Right atrium auricular region (tissue), 2 donors: ENCODE measurements at regions not wholly inside any gene's neighbourhood (a gene's known extent, or its start where the extent isn't known, plus 50 kb on each side); places are given as distances from the start of the nearest gene placed in this dataset.
"Not testable (repeated sequence)": the region's sequence is repeated elsewhere in the genome, so short reads cannot be mapped to it uniquely, and the experiment has no call there.

Experiments
- DNase-seq: peaks from one replicate; pipeline ENCODE4 v3.0.0-alpha.2; 2019; ENCODE audit warnings: low spot score
- H3K27ac ChIP-seq, 2 donors: fragments of 200-600 bp; sonication (generic); 1 replicate in 1 of 2; 2 replicates in 1 of 2; pipeline ENCODE4 v1.5.1; 2016 to 2019
- H3K27me3 ChIP-seq, 2 donors: fragments of 200-600 bp; sonication (generic); one replicate each; pipeline versions ENCODE4 v1.5.1 to v1.6.0; 2017 to 2019
- H3K36me3 ChIP-seq: fragments of 200-600 bp; sonication (generic); one replicate; pipeline ENCODE4 v1.5.1; 2016
- H3K4me1 ChIP-seq, 2 donors: fragments of 200-600 bp; sonication (generic); one replicate each; pipeline versions ENCODE4 v1.5.1 to v1.6.0; 2017 to 2019
- H3K4me3 ChIP-seq, 2 donors: fragments of 200-600 bp; sonication (generic); 1 replicate in 1 of 2; 2 replicates in 1 of 2; pipeline ENCODE4 v1.5.1; 2017 to 2019; ENCODE audit warnings: mild to moderate bottlenecking in 1 of 2, moderate library complexity in 1 of 2
- H3K9me3 ChIP-seq, 2 donors: fragments of 200-600 bp; sonication (generic); one replicate each; pipeline ENCODE4 v1.5.1; 2019
- TF ChIP-seq, protein P1 (sequence below), 2 donors: fragments of 200-600 bp; sonication (generic); IDR thresholded peaks; one replicate each; pipeline ENCODE4 v1.5.1; 2019; ENCODE audit warnings: antibody characterized with exemption in 2 of 2

- DNase-seq: no peak
- TF ChIP-seq, protein P1, sequence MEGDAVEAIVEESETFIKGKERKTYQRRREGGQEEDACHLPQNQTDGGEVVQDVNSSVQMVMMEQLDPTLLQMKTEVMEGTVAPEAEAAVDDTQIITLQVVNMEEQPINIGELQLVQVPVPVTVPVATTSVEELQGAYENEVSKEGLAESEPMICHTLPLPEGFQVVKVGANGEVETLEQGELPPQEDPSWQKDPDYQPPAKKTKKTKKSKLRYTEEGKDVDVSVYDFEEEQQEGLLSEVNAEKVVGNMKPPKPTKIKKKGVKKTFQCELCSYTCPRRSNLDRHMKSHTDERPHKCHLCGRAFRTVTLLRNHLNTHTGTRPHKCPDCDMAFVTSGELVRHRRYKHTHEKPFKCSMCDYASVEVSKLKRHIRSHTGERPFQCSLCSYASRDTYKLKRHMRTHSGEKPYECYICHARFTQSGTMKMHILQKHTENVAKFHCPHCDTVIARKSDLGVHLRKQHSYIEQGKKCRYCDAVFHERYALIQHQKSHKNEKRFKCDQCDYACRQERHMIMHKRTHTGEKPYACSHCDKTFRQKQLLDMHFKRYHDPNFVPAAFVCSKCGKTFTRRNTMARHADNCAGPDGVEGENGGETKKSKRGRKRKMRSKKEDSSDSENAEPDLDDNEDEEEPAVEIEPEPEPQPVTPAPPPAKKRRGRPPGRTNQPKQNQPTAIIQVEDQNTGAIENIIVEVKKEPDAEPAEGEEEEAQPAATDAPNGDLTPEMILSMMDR (IDR thresholded peaks at IDR 0.05): no peak
- Histone ChIP-seq H3K27ac (no peak overlapping the region), H3K4me3 (no peak overlapping the region), H3K27me3 (no peaks in the 10 kb centered on the region), H3K36me3 (no peaks in the 10 kb centered on the region), H3K9me3 (no peaks in the 10 kb centered on the region), H3K4me1 (no peaks in the 10 kb centered on the region)
Observed at GRCh38 chr5:92147266-92147665, 764.1 kb upstream of the ARRDC3 start.

GRCh38 chr5:92145852-92146251 lies 762.7 kb upstream of the ARRDC3 start:
- TF ChIP-seq, protein P1 (IDR thresholded peaks at IDR 0.05): no peak
- H3K36me3 ChIP-seq: no peaks in the 10 kb centered on the region
- H3K9me3 ChIP-seq: no peaks in the 10 kb centered on the region
- no peak for DNase-seq
- H3K27me3 ChIP-seq: no peaks in the 10 kb centered on the region
- H3K4me3 ChIP-seq: no peak overlapping the region
- no peak overlapping the region for H3K27ac ChIP-seq
- H3K4me1 ChIP-seq: no peaks in the 10 kb centered on the region

GRCh38 chr5:92144824-92145223 lies 761.7 kb upstream of the ARRDC3 start:
- DNase-seq: no peak
- Histone ChIP-seq H3K9me3 (no peaks in the 10 kb centered on the region), H3K4me3 (no peak overlapping the region), H3K36me3 (no peaks in the 10 kb centered on the region), H3K27me3 (no peaks in the 10 kb centered on the region), H3K4me1 (no peaks in the 10 kb centered on the region), H3K27ac (no peak overlapping the region)
- TF ChIP-seq, protein P1 (IDR thresholded peaks at IDR 0.05): no peak

DNA sequence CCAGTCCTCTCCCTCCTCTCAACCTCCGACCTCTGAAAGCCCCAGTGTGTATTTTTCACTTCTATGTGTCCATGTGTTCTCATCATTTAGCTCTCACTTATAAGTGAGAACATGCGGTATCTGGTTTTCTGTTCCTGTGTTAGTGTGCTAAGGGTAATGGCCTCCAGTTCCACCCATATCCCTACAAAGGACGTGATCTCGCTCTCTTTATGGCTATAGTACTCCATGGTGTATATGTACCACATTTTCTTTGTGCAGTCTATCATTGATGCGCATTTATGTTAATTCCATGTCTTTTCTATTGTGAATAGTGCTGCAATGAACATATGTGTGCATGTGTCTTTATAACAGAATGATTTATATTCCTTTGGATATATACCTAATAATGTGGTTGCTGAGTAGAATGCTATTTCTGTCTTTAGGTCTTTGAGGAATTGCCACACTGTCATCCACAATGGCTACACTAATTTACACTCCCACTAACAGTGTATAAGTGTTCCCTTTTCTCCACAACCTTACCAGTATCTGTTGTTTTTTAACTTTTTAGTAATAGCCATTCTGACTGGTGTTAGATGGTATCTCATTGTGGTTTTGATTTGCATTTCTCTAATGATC lies 749.3 kb upstream of the ARRDC3 start:
- not testable (repeated sequence) for H3K4me1 ChIP-seq, H3K27ac ChIP-seq, DNase-seq, H3K27me3 ChIP-seq, H3K4me3 ChIP-seq, H3K36me3 ChIP-seq, H3K9me3 ChIP-seq

DNA sequence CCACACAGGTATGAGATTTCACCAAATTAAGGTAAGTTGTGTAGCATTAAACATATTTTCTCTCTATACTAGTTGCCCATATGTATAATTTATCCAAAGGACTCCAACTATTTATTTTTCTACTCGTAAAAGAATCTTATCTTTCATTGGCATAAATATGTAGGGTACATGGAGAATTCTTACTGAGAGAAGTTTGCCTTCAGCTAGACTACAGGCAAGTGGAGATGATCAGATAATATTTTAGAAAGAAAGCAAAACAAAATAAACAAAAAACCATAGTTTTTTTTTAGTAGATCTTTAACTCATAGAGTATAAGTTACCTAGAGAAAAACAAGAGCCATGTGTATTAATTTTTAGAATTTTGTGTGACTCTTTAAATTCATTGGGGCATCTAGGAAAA lies 743.1 kb upstream of the ARRDC3 start:
- Histone ChIP-seq H3K9me3 (no peaks in the 10 kb centered on the region), H3K4me1 (no peaks in the 10 kb centered on the region), H3K36me3 (no peaks in the 10 kb centered on the region), H3K27ac (no peak overlapping the region), H3K27me3 (no peaks in the 10 kb centered on the region), H3K4me3 (no peak overlapping the region)
- TF ChIP-seq, protein P1 (IDR thresholded peaks at IDR 0.05): no peak
- DNase-seq: no peak

DNA sequence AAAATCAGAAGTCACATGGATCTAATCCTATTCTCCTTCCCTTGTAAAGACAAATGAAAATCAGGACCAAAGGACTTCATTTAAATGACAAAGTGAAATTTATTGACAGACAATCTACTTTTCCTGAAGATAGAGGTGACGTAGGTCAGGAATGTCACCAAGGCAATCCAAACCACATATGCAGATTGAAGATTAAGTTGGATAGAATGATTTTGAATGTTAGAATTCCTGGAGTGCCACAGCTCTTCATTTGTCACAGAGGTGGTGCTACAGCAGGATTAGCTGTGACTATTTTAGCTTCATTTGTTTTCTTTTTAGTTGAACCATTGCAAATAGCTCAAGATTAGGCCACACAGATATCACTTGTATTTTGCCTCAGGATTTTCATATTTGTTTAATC lies 736.0 kb upstream of the ARRDC3 start:
- no peaks in the 10 kb centered on the region for H3K9me3 ChIP-seq
- TF ChIP-seq, protein P1 (IDR thresholded peaks at IDR 0.05): no peak
- H3K4me3 ChIP-seq: no peak overlapping the region
- H3K36me3 ChIP-seq: no peaks in the 10 kb centered on the region
- no peak overlapping the region for H3K27ac ChIP-seq
- DNase-seq: no peak
- no peaks in the 10 kb centered on the region for H3K4me1 ChIP-seq
- no peaks in the 10 kb centered on the region for H3K27me3 ChIP-seq
